Hematopoietic multipotent progenitor cell treated with erythropoietin and hydrocortisone succinate and interleukin-3 and kit ligand, for 6 days (in vitro differentiated cells): ENCODE measurements at regions not wholly inside any gene's neighbourhood (a gene's known extent, or its start where the extent isn't known, plus 50 kb on each side); places are given as distances from the start of the nearest gene placed in this dataset.

Experiments used
- DNase-seq: peaks from one replicate; pipeline ENCODE4 v3.0.0-alpha.2; 2015

DNA sequence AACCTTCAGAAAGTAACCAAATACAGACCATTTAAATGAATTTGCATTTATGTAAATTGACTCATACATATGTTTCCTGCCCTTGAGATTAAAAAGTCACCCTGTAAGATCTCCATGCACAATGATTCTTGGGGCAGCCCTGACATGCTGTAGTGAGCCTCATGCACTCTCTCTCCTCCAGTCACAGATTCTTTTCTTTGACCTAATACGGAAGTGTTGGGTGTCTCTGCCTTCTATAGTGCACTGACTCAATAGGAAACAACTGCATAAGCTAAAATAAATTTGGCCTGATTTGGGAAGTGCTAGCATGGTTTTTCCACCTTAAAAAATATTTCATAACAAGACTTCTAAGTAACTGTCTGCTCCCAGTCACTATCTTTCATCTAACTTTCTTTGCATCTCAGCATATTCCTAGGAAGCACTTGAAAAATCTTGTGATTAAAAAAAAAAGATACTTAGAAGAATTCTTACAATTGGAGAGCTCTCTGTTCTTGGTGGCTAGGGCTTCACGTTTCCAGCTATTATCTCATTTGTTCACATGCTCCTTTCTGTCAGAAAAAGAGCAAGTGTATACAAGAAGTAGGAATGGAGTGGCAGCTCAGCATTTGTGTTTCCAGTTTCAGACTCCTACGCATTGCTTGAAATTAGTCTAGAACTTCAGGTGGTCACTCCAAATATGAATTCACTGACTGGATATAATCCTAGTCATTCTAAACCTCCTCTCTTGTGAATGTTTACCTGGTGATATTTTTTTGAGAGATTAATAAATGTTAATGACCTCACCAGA, 207.9 kb upstream of the COL8A1 start:
- DNase-seq: no peak

DNA sequence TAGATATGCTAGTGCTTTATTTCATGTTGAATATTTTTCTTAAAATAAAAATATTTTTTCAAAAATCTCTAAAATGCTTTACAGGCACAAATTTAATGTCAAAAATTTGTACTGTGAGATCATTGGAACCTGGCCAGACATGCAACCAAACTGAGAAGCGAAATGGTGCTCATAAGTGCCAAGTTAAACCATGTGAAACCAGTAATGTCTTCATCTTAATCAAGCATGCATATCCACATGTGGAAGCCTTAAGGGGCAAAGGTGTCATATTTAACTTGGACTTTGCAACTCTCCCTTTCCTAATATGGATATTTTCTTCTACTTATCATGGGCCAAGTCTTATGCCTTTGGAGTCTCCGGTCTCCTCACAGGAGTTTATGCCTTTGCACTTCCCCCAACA, 208.9 kb upstream of the COL8A1 start:
- no peak for DNase-seq

DNA sequence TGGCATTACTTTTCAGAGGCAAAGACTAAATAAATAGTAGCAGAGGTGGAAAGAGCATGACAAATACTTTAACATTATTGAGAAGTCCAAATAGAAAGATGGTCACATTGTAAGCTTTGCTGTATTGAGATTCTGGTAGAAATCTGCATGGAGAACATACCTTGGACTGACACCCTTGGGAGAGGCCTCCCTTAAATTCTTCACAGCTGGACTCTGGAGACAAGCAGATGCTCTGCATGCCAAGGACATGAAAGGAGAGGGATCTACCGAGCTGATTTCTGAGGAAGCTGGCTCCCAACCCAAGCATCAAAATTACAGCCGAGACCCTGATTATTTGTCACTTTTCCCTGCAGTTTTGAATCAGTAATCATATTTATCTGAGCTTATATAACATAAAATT, 212.5 kb upstream of the COL8A1 start:
- no peak for DNase-seq

DNA sequence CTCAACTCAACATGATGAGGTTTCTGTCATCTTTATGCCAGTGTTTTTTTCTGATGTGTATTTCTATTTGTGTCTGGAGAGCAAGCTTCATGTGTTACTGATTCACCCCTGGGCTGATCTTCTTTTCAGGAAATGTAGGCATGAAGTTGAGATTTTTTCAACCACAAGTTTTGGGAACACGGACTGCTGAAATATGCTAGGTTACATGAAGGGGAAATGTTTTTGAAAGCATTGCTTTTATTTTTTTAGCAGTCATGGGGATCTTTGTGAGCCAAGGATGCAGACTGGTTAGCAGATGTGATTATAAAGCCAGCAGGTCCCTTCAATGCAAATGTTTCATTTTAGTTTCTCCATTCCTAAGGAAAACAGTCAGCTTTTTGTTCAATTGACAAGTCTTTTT, 219.3 kb upstream of the COL8A1 start:
- DNase-seq: no peak

DNA sequence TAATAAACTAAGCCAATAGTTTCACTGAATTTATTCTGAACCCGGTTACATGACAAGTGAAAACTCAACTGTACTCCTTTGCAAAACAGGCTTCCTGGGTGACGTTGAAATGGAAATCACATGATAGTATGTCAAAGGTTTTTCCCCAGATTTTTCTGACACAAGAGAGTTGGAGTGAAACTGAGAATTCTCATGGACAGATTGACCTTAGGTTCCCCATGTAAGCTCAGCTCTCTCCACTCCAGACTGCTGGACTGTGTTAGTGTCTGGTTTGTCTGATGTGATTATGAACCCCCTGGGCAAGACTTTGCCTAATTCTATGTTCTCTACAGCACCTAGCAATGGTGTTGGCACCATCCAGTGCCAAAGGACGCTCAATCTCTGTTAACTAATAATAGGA, 219.7 kb upstream of the COL8A1 start:
- DNase-seq: no peak

DNA sequence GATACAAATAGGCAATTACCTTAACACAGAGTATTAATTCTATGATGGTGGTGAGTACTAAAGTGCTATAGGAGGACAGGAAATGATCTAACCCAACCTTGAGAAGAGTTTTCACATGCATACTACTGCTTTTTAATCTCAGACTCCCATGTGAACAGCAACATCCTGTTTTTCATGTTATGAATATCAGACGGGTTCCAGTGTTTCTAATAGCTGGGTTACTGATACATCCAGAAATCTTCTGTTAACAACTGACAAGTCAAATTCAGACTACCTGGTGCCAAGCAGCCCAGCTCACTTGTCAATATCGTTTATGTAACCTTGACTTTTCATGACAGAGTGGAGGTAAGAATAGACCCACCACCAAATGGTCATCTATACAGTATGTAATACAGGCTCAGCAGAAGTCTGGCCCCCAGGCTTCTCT, 220.2 kb upstream of the COL8A1 start:
- no peak for DNase-seq

DNA sequence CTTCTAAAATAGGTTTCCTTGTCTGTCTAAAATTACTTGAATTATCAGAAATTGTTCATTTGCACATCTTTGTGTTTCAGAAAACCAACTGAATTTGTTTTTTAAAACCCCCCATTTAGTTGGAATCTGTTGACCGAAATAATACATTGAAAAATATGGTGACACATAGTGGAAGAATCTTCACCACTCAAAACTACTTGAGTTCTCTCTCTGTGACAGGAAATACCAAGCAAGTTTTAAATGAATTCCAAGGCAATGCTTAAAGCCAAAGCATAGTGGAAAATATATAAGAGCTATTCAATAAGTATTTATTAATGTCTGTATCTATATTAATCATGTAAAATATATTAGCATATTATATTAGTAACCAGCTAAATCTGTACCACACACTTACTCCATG, 224.9 kb upstream of the COL8A1 start:
- DNase-seq: no peak

DNA sequence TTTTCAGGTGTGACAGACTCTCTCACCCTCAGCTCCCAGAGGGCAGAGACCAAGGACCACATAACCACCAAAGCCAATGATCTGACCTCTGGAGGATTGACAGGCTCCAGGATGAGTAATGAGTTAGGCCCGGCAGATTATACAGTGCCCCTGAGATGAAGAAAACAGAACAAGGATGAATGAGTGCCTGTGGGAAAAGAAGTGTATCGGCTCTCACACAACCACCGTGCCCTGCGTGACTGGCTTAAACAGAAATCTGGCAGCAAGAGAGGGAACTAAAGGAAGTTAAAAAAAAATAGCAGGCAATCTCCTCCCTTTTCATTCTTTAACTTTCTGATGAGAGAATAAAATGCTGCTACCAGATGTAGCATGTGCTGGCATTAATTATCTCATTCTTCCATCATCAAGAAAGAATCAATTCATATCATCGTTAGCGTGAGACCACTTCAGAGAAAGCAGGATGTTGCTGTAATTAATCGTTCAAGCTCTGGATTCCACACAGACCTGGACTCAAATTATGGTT, 227.5 kb upstream of the COL8A1 start:
- no peak for DNase-seq

DNA sequence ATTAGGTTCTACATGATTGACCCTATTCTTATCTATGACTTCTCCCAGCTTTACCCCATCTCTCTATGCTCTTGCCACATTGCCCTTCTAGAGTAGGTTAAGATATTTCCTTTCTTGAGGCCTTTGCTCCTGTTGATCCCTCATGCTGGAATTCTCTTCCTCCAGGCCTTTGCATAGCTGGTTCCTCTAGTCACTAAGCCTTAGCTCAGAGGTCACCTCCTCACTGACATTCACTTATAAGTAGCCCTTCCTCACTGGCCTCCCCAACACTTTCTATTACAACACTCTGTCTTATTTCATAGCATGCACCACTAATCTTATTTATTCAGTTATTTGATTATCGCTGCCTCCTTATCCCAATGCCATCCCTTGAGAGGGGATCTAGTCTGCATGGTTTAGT, 228.4 kb upstream of the COL8A1 start:
- DNase-seq: no peak

DNA sequence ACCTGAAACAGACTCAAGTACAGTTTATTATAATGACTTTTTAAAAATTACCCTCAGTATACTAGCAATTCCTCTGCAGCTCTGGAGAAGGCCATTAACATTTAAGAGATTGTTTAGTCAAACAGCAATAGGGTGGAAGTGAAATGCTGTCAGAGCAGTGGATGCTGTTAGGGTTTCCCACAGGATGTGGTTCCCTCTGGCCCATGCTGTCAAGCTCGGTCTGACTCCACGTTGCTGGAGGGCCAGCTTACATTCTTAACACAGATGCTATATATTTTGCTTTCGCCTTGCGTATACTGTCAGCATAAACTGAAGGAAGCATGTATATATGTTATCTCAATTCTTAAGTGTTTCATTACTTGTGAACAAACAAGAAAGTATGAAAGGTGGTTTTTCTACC, 231.1 kb upstream of the COL8A1 start:
- no peak for DNase-seq

DNA sequence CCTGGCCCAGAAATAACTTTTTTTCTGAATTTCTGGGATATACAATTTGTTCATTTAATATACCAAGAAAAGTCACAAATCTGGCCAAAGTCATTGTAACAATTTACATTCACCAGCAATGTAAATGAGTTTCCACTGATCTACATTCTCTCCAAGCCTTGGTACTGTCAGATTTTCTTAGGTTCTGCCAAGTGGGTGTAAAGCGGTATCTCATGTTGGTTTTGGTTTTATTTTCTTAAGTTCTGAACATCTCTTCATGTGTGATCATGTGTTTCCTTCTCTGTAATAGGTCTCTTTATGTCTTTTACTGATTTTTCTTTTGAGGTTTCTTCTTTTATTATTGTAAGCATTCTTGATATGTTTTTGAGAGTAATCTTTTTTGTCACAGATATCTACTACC, 235.6 kb upstream of the COL8A1 start:
- DNase-seq: no peak

DNA sequence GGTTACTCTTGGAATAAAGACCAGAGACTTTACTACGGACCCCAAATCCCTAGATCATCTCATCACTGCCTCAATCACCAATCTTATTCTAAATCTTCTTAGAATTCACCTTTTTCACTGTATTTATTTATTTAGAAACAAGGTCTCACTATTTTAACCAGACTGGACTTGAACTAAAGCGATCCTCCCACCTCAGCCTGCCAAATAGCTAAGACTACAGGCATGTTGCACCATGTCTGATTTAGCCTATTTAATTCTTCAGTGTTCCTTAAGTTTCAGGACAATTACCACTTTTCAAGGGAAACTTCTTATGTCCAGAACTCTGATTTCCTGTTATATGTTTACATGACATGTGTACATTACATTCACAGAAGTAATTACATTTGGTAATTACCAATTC, 238.0 kb upstream of the COL8A1 start:
- DNase-seq: no peak

DNA sequence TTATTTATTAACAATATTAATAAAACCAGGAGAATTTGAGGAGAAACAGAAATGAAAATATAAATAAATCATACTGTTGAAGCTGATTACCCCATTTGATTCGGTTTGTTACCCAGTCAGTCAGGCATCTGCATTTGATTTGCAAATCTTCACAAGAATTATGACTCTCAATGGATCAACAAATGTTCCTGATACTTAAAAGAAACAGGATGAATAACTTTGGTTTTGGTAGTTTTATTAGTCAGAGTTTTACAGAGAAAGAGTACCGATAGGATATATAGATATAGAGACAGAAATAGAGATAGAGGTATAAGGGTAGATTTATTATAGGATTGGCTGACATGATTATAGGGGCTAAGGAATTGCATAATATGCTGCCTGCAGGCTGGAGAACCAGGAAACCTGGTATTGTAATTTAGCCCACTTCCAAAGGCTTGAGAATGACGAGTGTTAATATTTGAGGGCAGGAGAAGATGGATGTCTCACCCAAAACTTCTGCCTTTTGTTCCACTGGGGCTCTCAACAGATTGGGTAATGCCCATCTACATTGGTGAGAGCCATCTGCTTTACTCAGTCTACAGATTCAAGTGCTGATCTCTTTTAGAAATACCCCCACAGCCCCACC, 241.6 kb upstream of the COL8A1 start:
- no peak for DNase-seq

DNA sequence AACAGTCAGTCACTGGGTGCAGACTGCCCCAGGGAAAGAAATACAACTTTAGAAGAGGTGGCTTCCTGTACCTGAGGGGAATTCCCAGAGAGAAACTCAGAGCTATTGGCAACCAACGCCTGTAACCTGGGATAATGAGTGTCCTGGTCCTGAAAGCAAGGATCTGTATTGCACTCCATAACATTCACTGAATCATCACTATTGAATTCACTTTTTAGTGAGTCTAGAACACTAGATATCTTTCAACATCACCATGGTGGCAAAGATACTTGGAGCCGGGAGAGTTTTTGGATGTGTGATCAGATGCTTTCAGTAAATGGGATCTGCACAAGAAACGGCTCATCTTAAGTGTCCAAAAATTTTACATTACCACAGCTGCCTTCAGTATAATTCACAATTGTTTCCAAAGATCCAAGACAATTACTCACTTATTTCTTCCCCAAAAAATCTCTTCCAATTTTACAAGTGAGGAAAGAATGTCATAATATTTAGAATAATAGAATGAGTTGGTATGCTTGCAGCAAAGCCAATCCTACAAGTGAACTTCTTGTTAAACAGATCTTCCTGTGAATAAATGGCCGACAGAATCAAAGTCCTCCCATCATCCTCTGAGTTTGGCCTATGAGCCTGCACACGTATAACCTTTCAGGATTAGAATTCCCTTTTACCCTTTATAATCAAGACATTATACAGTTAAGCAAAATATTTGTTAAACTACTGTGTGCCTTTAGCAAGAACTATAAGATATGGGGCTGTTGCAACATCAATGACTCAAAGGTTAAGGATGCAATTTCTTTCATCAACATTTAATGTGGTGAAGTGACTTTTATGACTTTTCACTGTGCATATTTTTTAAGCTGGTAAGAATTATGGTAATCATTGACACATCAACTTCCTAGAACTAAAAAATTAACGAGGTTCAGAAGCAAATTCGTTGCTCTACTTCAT, 243.3 kb upstream of the COL8A1 start:
- DNase-seq: no peak

DNA sequence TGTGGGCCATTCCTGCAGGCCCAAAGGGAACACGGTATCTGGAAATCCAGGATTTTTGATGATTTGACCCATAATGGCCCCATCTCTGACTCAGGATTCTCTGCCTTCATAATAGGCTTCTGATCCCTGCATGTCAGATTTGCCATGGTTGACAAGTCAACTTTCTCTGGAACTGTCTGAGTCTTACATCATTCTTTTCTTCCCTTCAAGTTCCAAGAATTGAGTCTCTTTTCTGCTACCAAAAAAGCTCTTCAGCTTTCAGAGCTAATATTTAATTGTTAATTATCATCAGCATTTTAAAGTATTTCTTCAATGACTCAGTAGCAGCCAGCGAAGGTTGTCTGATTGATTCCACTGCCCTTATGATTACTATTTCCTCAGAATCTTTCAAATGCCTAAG, 244.4 kb upstream of the COL8A1 start:
- no peak for DNase-seq

DNA sequence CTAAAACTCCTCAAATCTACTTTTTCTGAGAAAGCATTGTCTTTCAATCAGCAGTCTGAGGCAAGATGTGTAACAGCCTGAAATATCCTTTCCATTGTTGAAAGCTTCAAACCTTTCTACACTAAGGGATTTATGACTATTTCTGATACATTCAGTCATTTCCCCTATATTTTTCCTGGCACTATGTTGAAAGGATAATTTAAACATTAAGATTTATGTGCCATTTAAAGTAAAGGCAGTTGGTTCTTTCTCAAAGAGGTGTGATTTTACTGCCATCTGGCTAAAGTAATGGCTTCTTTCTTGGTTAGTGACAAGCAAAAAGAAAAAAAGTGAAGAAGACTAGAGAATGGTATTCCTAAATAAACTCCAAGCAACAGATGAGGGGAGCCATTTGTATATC, 249.6 kb upstream of the COL8A1 start:
- no peak for DNase-seq

DNA sequence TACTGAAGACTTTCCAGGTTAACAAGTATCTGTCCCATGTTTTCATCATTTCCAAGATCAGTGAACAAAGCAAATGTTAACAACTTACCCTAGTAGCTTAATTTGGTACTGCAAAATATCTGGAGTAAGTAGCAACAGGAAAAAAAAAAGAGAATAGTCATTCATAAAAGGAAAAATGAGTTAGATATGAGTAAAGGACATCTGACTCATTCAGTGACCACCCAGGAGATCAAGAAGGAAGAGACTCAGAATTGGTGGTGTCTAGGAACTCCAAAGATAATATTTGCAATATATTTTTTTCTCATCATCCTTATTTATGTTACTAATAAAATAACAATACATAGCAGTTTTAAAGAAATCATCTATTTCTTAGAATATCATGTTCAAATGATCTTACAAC, 253.8 kb upstream of the COL8A1 start:
- no peak for DNase-seq

DNA sequence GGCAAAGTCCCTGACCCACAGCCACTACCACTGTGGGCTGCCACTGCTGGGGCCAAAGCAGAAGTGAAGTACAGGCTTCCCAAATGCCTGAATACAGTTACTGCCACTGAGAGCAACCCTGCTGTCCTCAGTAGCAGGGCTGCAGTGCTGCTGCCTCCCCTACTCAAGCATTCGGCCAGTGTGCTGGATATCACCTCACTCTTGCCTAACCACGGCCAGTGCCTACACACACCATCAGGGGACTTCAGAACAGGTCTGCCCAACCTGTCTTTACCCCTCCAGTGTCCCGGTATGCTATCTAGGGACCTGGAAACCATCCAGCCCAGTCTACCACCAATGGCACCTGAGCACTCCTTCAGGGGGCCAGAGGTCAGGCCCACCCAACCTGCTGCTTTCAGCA, 261.5 kb upstream of the COL8A1 start:
- DNase-seq: no peak

DNA sequence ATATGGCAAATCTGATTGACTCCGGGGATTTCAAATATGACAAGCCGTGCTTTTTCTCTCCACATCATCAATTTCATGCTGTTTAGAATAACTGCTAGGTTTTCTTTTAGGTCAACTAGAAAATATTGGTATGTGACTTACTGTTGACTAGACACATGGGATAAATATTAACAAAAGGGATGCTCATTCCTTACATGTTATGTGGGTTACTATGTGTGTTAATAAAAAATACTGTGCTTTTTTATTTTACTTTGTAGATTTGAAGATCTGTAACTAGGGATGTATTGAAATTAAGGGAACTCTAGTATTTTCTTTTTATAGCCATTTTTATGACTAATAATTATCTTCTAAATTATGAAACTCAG, 264.6 kb upstream of the COL8A1 start:
- no peak for DNase-seq

DNA sequence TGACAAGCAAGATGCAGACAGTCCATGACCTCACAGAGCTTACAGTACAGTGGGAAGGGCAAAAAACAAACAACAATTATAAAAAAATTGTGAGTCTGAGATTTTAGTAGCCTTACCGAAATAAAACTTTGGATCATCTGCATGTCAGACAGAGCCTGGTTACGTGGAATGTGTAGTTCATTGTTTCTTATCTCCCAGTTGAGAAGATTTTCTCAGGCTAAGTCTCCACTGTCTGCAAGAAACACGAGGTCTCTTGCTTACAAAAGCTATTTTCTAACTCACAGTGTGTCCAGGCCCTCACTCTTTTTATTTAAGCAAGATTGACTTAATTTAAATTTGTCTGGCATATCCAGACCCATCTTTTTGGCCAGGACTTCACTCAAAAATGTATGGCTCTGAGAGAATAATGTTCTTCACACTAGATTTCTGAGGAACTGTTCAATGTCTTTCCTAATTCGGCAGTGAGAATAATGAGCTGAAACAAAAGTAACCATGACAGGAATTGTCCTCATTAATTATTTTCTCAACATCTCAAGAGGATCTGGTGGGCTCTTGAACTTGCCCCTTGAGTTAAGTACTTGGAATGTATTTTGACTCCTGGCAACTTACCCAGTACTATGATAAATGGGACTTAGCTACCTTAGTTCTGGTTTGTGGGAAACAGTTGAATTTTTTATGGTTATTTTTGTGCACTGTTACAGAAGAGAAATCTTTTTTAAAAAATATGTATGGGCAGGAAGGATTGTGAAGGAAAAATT, 265.1 kb upstream of the COL8A1 start:
- DNase-seq: no peak

DNA sequence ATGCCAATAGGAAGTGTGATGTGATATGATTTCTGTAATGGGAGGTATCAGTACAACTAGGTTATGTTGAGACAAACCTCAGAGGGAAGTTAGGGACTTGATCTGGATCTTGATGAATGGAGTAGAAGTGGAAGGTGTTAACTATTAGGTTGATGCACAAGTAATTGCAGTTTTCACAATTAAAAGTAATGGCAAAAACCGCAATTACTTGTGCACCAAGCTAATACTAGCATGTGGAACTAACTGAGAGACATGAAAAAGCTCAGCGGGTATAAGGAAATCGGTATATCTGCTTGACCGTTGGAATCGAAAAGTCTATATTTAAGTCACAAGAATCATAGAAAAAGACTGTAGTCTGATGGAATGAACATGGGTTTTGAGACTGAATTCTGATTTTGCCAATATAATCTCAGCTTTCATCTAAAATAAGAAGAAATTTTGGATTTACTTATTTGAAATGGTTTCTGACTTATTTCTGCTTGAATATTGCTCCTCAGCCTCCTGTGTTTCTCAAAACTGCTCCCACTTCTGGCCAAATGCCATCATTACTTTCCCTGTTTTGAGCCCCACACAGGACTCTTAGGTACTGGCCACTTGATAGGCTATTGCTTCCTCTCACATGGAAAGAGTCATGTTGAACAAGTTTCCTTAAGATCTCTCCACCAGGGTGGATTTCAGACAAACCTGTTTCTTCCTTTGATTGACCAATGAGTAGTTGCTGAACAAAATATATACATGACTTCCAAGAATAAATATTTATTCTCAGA, 271.5 kb upstream of the COL8A1 start:
- peak; percentile 1 for DNase-seq

DNA sequence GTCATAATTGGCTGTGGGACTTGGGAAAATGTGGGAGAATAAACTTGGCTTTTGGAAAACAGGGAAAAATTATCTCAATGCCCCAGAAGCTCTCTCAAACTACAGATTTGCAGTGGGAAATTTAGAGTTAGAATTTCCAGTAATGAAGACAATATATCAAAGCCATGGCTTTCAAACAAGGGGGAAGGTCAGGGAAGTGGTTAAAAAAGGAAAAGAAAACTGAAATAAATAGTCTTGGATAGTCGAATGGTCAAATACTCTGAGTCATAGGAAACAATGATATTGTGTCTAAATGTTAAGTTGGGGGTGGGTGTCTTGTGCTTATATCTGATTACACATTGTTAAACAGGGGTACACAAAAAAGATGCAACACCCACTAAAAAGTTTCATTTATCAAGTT, 272.4 kb upstream of the COL8A1 start:
- no peak for DNase-seq
